GM19397 (cell line): ENCODE measurements at regions not wholly inside any gene's neighbourhood (a gene's known extent, or its start where the extent isn't known, plus 50 kb on each side); places are given as distances from the start of the nearest gene placed in this dataset.
"Not testable (repeated sequence)": the region's sequence is repeated elsewhere in the genome, so short reads cannot be mapped to it uniquely, and the experiment has no call there.

ENCODE experiments used
- ATAC-seq: cut with Tn5 transposase; IDR thresholded peaks from one replicate; pipeline ENCODE4 v1.9.1; 2021; ENCODE audit warnings: mild to moderate bottlenecking, moderate library complexity; ENCODE audit not compliant: unreplicated experiment

- no peak for ATAC-seq
These were observed 152.4 kb downstream of the OSR1 start for GRCh38 chr2:19205983-19206533.

- ATAC-seq: no peak
These were observed 154.6 kb downstream of the OSR1 start for GRCh38 chr2:19203866-19204265.

GRCh38 chr2:19201911-19202462 lies 156.4 kb downstream of the OSR1 start:
- ATAC-seq: no peak

GRCh38 chr2:19198381-19198780 lies 160.0 kb downstream of the OSR1 start:
- no peak for ATAC-seq

GRCh38 chr2:19195661-19196060 lies 162.8 kb downstream of the OSR1 start:
- no peak for ATAC-seq

GRCh38 chr2:19189391-19189790 lies 169.0 kb downstream of the OSR1 start:
- no peak for ATAC-seq

GRCh38 chr2:19187323-19188020 lies 171.0 kb downstream of the OSR1 start:
- no peak for ATAC-seq

- ATAC-seq: no peak
These were observed 173.3 kb downstream of the OSR1 start for GRCh38 chr2:19185086-19185485.

- no peak for ATAC-seq
These were observed 180.2 kb downstream of the OSR1 start for GRCh38 chr2:19178175-19178574.

- no peak for ATAC-seq
These were observed 181.4 kb downstream of the OSR1 start for GRCh38 chr2:19176977-19177376.

GRCh38 chr2:19176172-19176852 lies 182.1 kb downstream of the OSR1 start:
- no peak for ATAC-seq

- no peak for ATAC-seq
These were observed 184.2 kb downstream of the OSR1 start for GRCh38 chr2:19174176-19174575.

GRCh38 chr2:19171409-19171808 lies 187.0 kb downstream of the OSR1 start:
- ATAC-seq: no peak

- ATAC-seq: no peak
These were observed 189.2 kb downstream of the OSR1 start for GRCh38 chr2:19169134-19169768.

GRCh38 chr2:19164099-19164498 lies 194.3 kb downstream of the OSR1 start:
- ATAC-seq: not testable (repeated sequence)

- no peak for ATAC-seq
These were observed 199.5 kb downstream of the OSR1 start for GRCh38 chr2:19158896-19159295.

- ATAC-seq: no peak
These were observed 200.2 kb downstream of the OSR1 start for GRCh38 chr2:19158211-19158610.

- no peak for ATAC-seq
These were observed 201.8 kb downstream of the OSR1 start for GRCh38 chr2:19156646-19157045.

GRCh38 chr2:19150726-19151125 lies 207.7 kb downstream of the OSR1 start:
- no peak for ATAC-seq

- no peak for ATAC-seq
These were observed 211.6 kb downstream of the OSR1 start for GRCh38 chr2:19146867-19147266.

- no peak for ATAC-seq
These were observed 217.0 kb downstream of the OSR1 start for GRCh38 chr2:19141234-19142004.
